ENCODE measurements at regions not wholly inside any gene's neighbourhood (a gene's known extent, or its start where the extent isn't known, plus 50 kb on each side); places are given as distances from the start of the nearest gene placed in this dataset.
"Not testable (repeated sequence)": the region's sequence is repeated elsewhere in the genome, so short reads cannot be mapped to it uniquely, and the experiment has no call there.

DNA sequence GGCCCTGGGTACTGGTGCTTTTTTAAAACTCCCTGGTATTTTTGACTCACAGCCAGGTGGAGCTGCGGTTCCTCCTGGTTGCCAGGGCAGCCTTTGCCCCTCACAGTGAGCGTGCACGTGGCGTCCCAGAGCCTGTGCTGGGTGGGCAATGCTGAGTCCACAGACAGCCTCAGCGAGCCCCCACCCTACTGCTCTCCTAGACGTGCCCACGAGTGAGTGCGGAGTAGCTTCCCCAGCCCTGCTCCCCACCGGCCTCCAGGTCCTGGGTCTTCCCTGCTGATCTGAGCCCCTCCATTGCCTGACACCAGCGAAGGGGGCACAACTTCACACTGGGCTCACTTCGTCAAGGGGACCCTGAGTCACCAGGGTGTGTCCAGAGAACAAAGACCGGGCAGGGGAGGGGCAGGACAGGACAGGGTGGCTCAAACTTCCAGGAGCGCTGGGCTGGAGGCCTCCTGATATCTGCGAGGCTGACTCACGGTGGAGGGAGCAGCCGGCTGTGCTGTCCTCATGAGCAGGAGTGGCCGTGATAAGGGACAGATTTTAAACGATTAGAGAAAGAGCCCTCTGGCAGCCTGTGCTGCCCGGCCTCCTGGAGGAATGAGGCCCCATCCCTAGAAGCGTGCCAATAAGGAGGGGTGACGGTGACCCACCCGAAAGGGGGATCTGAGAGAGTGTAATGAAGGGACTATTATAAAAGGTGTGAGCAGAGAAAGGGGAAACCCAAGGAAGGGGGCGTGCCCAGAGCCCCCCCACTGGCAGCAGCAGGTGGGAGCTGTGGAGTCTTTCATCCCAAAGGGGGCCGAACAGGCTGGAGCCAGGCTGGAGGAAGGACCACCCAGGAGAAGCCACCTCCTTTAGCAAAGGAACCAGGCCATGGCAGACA, 129.3 kb upstream of the FGF3 start:
- DNase-seq (ENCODE audit: low read depth), result peak; percentile 89

GRCh38 chr11:69949327-69949726, 128.8 kb upstream of the ANO1 start:
- DNase-seq (ENCODE audit: low read depth), result peak; percentile 97

DNA sequence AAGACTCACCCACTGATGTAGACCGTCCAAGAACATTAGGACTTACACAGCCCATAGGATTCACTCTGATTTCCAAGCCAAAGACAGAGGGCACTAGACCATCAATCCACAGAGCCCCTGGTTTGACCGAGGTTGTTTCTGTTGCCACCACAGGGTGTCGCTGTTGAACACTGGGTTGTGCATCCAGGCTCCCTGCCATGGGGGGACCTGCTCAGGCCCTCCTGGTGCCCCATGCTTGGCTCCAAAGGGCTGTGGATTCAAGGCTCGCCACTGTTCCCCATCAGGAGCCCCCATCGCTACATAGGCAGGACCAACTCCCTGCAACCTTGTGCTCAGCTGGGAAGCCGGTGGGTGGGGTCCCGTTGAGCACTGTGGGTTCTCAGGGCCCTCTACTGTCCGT, 128.0 kb upstream of the ANO1 start:
- peak; percentile 51 for DNase-seq (ENCODE audit: low read depth)

DNA sequence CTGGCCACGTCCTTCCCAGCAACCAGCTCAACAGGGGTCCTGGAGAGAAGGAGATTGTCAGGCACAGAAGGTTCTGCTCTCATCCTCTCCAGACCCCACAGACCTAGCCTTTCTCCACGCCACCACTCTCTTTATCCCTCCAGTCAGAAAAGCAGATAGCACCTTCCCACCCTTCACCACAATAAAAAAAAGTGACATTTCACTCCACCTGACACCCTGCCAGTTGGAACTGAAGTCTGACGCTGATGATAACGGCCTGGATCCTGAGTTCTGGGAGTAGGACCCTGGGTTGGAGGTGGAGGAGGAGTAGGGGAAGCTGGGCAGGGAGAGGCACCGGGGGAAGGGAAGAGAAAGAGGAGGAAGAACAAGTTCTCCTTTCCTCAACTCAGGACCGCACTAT, 127.5 kb upstream of the ANO1 start:
- DNase-seq (ENCODE audit: low read depth), result no peak

- DNase-seq (ENCODE audit: low read depth), result no peak
Measured at GRCh38 chr11:69951821-69952220, 126.3 kb upstream of the ANO1 start.

- DNase-seq (ENCODE audit: low read depth), result not testable (repeated sequence)
Measured at GRCh38 chr11:69952229-69952975, 125.7 kb upstream of the ANO1 start.

- DNase-seq (ENCODE audit: low read depth), result no peak
Measured at GRCh38 chr11:69953356-69953755, 124.8 kb upstream of the ANO1 start.

GRCh38 chr11:69954756-69955155, 123.4 kb upstream of the ANO1 start:
- DNase-seq (ENCODE audit: low read depth), result no peak

- DNase-seq (ENCODE audit: low read depth), result no peak
Measured at GRCh38 chr11:69956669-69957190, 121.4 kb upstream of the ANO1 start.

GRCh38 chr11:69957849-69958248, 120.3 kb upstream of the ANO1 start:
- no peak for DNase-seq (ENCODE audit: low read depth)

DNA sequence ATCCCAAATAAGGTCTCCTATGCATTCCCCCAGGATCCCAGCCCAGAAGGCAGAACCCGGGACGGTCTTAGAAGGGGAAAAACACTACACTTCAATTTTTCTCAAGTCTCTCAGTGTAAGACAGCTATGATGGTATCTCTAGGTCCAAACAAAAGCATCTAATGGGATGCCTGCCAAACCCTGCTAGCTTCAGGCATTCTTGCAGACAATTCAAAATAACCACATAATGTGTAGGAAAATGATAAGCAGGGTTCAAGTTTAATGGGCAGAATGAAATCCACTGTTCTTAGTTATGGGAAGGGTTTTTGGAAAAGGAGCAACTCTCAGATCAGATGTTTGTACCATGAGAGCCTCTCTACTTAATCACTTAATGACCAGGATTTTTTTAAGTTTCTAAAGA, 119.8 kb upstream of the ANO1 start:
- DNase-seq (ENCODE audit: low read depth), result peak; percentile 28

DNA sequence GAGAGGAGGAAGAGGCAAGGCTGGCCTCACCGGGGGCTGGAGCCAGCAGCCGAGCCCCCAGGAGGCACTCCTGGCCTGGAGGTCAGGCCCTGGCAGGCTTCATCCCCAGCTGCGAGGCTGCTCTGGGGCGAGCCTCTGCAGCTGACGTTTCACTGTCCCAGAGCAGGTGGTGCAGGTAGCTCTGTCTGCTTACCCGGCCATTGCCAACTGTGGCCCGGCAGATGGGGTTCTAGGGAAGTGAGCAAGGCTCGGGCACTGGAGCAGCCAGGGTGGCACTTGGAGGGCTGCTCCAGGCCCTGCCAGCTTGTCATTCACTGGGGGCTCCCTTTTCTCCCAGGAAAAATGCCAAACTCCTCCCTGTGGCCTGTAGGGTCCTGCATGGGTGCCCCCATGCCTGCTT, 118.7 kb upstream of the ANO1 start:
- DNase-seq (ENCODE audit: low read depth), result no peak

DNA sequence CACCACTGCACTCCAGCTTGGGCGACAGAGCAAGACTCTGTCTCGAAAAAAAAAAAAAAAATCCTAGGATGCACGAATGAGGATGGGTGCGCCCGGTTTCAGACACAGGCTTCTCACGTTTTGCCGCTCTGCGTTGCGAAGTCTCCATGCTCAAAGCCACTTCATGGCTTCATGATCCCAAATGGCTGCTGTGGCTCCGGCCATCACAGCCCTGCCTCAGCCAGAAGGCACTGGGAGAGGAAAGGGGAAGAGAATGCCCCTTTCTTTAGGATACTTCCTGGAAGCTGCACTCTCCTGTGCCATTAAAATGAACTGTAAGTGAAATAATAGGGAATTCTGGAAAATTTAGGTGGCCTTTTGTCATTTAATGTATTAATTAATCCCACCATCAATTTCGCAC, 116.4 kb upstream of the ANO1 start:
- no peak for DNase-seq (ENCODE audit: low read depth)

DNA sequence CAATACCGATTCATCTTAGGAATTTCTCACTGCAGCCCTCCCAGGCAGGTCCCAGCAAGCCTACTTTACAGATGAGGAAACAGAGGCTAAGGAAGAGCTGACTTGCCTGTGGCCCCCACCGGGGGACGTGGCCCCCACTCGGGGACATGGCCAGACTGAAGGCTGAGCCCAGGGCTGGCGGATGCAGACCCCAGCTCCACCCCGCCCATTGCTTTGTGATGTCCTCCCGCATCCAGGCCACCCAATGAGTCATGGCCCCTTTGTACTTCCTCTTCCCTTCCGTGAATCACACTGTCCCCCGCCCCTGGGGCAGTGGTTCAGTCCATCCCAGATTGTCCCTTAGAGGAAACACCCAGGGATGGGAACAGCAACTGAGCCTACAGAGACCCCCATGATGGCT, 116.0 kb upstream of the ANO1 start:
- peak; percentile 82 for DNase-seq (ENCODE audit: low read depth)

DNA sequence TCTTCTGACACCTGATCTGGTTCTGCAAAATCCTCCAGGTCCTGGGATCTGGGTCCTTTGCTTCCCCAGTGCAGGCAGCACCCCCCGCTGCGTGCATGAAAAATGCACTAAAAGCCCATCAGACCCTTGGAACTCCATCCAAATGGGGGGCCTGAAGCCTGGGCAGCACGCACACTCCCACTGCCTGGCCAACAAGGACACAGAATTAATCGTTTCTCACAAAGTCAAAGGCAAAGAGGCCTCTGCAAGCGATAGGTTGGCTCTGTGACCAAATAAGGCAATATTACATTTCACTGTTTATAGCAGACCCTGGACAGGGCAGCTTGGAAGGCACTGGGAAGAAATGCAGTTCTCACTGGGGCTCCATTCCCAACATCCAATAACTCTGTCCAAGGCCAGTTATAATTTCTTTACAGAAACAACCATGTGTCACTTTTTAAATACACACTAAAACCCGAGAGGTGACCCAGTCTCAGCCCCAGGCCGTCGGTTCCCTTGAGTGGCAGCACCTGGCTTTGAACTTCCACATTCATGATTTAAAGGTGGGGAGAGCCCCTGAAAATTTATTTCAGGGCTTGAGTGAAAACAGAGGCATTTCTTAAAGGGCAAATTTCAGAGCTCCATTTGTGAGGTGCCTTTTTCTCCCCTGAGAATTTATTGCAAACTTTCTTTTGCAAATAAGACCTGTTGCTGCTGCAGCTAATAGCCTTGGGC, 114.4 kb upstream of the ANO1 start:
- DNase-seq (ENCODE audit: low read depth), result no peak

- no peak for DNase-seq (ENCODE audit: low read depth)
Measured at GRCh38 chr11:69964247-69964643, 113.9 kb upstream of the ANO1 start.

- DNase-seq (ENCODE audit: low read depth), result no peak
Measured at GRCh38 chr11:69965821-69966582, 112.1 kb upstream of the ANO1 start.

DNA sequence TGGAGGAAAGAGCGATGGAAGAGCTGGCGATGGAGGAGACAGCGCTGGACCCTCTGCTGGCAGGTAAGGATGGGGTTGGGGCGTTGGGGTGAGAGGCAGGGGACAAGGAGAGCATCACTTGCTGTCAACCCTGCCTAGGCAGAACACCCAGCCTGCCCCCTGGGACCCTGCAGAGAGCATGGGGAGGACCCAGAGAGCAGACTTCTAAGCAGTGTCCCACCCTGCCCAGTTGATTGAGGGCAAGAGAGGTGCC, 111.6 kb upstream of the ANO1 start:
- no peak for DNase-seq (ENCODE audit: low read depth)

- no peak for DNase-seq (ENCODE audit: low read depth)
Measured at GRCh38 chr11:69966910-69967483, 111.1 kb upstream of the ANO1 start.

GRCh38 chr11:69967484-69967883, 110.6 kb upstream of the ANO1 start:
- no peak for DNase-seq (ENCODE audit: low read depth)

Measured in HT1080 (cell line).